PC-9 (cell line): ENCODE measurements at regions not wholly inside any gene's neighbourhood (a gene's known extent, or its start where the extent isn't known, plus 50 kb on each side); places are given as distances from the start of the nearest gene placed in this dataset.
"Not testable (repeated sequence)": the region's sequence is repeated elsewhere in the genome, so short reads cannot be mapped to it uniquely, and the experiment has no call there.

ENCODE experiments used
- EZH2 ChIP-seq: fragments of 200-600 bp; sonication (generic); IDR thresholded peaks from 2 replicates; pipeline ENCODE4 v1.8.0; 2017; ENCODE audit warnings: antibody characterized with exemption, low read depth
- TF ChIP-seq, protein P1 (sequence below): fragments of 200-600 bp; sonication (generic); conservative IDR thresholded peaks from 2 replicates; pipeline ENCODE4 v1.6.1; 2017; ENCODE audit warnings: mixed run types, antibody characterized with exemption, mild to moderate bottlenecking, moderate library complexity

DNA sequence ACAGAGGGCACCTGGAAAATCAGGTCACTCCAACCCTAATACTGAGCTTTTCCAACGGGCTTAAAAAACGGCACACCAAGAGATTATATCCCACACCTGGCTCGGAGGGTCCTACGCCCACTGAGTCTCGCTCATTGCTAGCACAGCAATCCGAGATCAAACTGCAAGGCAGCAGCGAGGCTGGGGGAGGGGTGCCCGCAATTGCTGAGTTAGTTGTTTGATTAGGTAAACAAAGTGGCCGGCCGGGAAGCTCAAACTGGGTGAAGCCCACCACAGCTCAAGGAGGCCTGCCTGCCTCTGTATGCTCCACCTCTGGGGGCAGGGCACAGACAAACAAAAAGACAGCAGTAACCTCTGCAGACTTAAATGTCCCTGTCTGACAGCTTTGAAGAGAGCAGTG, 108.8 kb upstream of the GRIA1 start:
- TF ChIP-seq, protein P1, sequence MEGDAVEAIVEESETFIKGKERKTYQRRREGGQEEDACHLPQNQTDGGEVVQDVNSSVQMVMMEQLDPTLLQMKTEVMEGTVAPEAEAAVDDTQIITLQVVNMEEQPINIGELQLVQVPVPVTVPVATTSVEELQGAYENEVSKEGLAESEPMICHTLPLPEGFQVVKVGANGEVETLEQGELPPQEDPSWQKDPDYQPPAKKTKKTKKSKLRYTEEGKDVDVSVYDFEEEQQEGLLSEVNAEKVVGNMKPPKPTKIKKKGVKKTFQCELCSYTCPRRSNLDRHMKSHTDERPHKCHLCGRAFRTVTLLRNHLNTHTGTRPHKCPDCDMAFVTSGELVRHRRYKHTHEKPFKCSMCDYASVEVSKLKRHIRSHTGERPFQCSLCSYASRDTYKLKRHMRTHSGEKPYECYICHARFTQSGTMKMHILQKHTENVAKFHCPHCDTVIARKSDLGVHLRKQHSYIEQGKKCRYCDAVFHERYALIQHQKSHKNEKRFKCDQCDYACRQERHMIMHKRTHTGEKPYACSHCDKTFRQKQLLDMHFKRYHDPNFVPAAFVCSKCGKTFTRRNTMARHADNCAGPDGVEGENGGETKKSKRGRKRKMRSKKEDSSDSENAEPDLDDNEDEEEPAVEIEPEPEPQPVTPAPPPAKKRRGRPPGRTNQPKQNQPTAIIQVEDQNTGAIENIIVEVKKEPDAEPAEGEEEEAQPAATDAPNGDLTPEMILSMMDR: not testable (repeated sequence)
- not testable (repeated sequence) for TF ChIP-seq EZH2
